PC-9 (cell line): ENCODE measurements at regions not wholly inside any gene's neighbourhood (a gene's known extent, or its start where the extent isn't known, plus 50 kb on each side); places are given as distances from the start of the nearest gene placed in this dataset.

Source experiments
- CTCF ChIP-seq: fragments of 200-600 bp; sonication (generic); conservative IDR thresholded peaks from 2 replicates; pipeline ENCODE4 v1.6.1; 2017; ENCODE audit warnings: mixed run types, antibody characterized with exemption, mild to moderate bottlenecking, moderate library complexity
- EZH2 ChIP-seq: fragments of 200-600 bp; sonication (generic); IDR thresholded peaks from 2 replicates; pipeline ENCODE4 v1.8.0; 2017; ENCODE audit warnings: antibody characterized with exemption, low read depth

GRCh38 chr9:89764217-89764616 is 159.4 kb downstream of the GADD45G start:
- TF ChIP-seq CTCF, result no peak
- TF ChIP-seq EZH2, result no peak
